GM12865 (cell line): ENCODE measurements at regions not wholly inside any gene's neighbourhood (a gene's known extent, or its start where the extent isn't known, plus 50 kb on each side); places are given as distances from the start of the nearest gene placed in this dataset.

ENCODE experiments used
- DNase-seq: peaks from one replicate; pipeline ENCODE4 v3.0.0; 2010; ENCODE audit warnings: low read depth
- H3K4me3 ChIP-seq: 2 replicates; pipeline ENCODE4 v1.5.1; 2011; ENCODE audit warnings: mild to moderate bottlenecking, low read depth, low read length, control low read depth
- CTCF ChIP-seq: IDR thresholded peaks from 2 replicates; pipeline ENCODE4 v1.5.1; 2011; ENCODE audit warnings: low read length, control low read depth, low read depth, inconsistent platforms; ENCODE audit not compliant: insufficient read depth; ENCODE audit errors: missing control alignments

- TF ChIP-seq CTCF, result no peak
- no peak for DNase-seq
- no peak overlapping the region for H3K4me3 ChIP-seq
Observed at GRCh38 chr17:77509089-77509488, 368.3 kb downstream of the SEC14L1 start.

GRCh38 chr17:77509599-77509998 is 368.8 kb downstream of the SEC14L1 start:
- H3K4me3 ChIP-seq, result no peak overlapping the region
- no peak for DNase-seq
- TF ChIP-seq CTCF, result no peak

GRCh38 chr17:77510133-77510796 is 369.5 kb downstream of the SEC14L1 start:
- TF ChIP-seq CTCF, result no peak
- no peak overlapping the region for H3K4me3 ChIP-seq
- no peak for DNase-seq

- no peak overlapping the region for H3K4me3 ChIP-seq
- DNase-seq, result no peak
- TF ChIP-seq CTCF, result no peak
Observed at GRCh38 chr17:77511514-77512061, 370.8 kb downstream of the SEC14L1 start.

GRCh38 chr17:77512062-77512946 is 371.5 kb downstream of the SEC14L1 start:
- DNase-seq, result no peak
- no peak overlapping the region for H3K4me3 ChIP-seq
- no peak for TF ChIP-seq CTCF

- no peak for DNase-seq
- no peak overlapping the region for H3K4me3 ChIP-seq
- TF ChIP-seq CTCF, result no peak
Observed at GRCh38 chr17:77513045-77513444, 372.3 kb downstream of the SEC14L1 start.
